Choroid plexus epithelial cell (primary cell): ENCODE measurements at regions not wholly inside any gene's neighbourhood (a gene's known extent, or its start where the extent isn't known, plus 50 kb on each side); places are given as distances from the start of the nearest gene placed in this dataset.

Experiments used
- DNase-seq: peaks from one replicate; pipeline ENCODE4 v3.0.0-alpha.2; 2010; ENCODE audit warnings: low read depth
- H3K4me3 ChIP-seq: 2 replicates; pipeline ENCODE4 v1.5.1; 2011; ENCODE audit warnings: low read depth, mild to moderate bottlenecking, control low read depth, low read length, moderate library complexity
- TF ChIP-seq, protein P1 (sequence below): conservative IDR thresholded peaks from 2 replicates; pipeline ENCODE4 v1.5.1; 2011; ENCODE audit warnings: low read depth, mild to moderate bottlenecking, control low read depth, inconsistent platforms, low read length, moderate library complexity

- DNase-seq, result no peak
- TF ChIP-seq, protein P1, sequence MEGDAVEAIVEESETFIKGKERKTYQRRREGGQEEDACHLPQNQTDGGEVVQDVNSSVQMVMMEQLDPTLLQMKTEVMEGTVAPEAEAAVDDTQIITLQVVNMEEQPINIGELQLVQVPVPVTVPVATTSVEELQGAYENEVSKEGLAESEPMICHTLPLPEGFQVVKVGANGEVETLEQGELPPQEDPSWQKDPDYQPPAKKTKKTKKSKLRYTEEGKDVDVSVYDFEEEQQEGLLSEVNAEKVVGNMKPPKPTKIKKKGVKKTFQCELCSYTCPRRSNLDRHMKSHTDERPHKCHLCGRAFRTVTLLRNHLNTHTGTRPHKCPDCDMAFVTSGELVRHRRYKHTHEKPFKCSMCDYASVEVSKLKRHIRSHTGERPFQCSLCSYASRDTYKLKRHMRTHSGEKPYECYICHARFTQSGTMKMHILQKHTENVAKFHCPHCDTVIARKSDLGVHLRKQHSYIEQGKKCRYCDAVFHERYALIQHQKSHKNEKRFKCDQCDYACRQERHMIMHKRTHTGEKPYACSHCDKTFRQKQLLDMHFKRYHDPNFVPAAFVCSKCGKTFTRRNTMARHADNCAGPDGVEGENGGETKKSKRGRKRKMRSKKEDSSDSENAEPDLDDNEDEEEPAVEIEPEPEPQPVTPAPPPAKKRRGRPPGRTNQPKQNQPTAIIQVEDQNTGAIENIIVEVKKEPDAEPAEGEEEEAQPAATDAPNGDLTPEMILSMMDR, result no peak
- H3K4me3 ChIP-seq, result no peak overlapping the region
Observed at GRCh38 chr1:204736836-204737235, 51.3 kb upstream of the LRRN2 start.

- TF ChIP-seq, protein P1, result no peak
- no peak overlapping the region for H3K4me3 ChIP-seq
- no peak for DNase-seq
Observed at GRCh38 chr1:204738506-204738905, 53.0 kb upstream of the LRRN2 start.

DNA sequence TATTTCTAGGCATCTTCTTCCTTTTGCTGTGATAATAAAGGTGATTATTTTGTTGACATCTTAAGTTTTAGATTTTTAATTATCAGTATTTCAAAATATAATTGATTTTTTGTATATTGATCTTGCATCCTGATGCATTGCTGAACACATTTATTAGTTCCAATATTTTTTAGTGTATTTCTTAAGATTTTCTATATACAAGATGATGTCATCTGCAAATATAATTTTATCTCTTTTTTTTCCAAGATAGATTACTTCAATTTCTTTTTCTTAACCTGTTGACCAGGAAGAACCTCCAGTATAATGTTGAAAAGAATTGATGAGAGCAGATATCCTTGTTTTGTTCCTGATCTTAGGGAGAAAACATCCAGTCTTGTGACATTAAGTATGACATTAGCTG lies 54.8 kb upstream of the LRRN2 start:
- TF ChIP-seq, protein P1, result no peak
- DNase-seq, result no peak
- H3K4me3 ChIP-seq, result no peak overlapping the region

DNA sequence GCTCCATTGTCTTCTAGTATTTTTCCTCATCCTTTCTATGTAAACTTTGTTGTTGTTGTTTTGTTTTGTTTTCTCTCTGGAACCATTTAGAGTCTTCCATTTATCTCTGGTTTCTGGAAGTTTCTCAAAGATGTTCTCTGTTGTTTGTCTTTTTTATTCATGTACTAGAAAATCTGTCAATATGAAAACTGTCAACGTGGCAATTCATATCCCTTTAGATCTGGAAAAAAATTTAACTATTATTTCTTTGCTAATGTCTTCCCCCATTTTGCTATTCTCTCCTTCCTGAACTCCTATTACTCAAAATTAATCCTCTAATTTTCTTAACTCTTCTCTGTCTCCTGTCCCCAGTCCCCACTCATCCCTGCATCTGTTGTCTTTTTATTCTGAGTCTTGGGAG lies 55.9 kb upstream of the LRRN2 start:
- TF ChIP-seq, protein P1, result no peak
- no peak for DNase-seq
- no peak overlapping the region for H3K4me3 ChIP-seq

- TF ChIP-seq, protein P1, result no peak
- DNase-seq, result no peak
- H3K4me3 ChIP-seq, result no peak overlapping the region
Observed at GRCh38 chr1:204742676-204743251, 57.2 kb upstream of the LRRN2 start.

DNA sequence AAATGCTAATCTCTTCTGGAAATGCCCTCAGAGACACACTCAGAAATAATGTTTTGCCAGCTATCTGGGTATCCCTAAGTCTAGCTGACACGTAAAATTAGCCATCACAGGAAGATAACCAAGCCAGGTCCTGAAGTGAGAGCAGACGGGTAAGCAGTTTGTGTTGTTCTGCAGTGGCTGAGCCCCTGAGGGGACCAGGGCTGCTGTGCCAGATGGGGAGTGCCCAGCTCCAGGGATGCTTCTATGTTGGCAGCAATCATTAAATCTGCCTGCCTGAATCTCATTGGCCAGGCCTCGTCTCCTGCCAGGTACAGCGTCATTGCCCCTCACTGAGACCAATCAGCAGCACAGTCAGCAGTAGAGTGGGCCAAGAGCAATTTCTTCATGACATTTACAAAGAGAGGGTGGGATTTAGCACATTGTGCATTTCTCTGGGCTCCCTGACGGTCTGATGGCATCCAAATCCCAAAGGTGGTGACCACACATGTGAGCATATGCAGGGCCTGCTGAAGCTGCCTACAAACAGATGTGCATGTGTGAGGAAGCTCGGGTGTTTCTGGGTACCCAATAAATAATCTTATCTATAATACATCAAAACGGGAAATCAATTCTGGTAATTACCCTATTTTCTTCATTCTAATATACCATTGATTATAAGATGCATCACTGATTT lies 58.7 kb upstream of the LRRN2 start:
- DNase-seq, result no peak
- TF ChIP-seq, protein P1, result no peak
- H3K4me3 ChIP-seq, result no peak overlapping the region
